Ascending aorta (tissue), 2 donors: ENCODE measurements at regions not wholly inside any gene's neighbourhood (a gene's known extent, or its start where the extent isn't known, plus 50 kb on each side); places are given as distances from the start of the nearest gene placed in this dataset.

Experiments used
- DNase-seq, 2 donors: peaks; one replicate each; pipeline ENCODE4 v3.0.0-alpha.2; 2019; ENCODE audit warnings: low spot score in 2 of 2
- H3K27ac ChIP-seq, 2 donors: fragments of 200-600 bp; sonication (generic); one replicate each; pipeline ENCODE4 v1.5.1; 2016 to 2017; ENCODE audit warnings: mild to moderate bottlenecking in 1 of 2
- H3K27me3 ChIP-seq: fragments of 200-600 bp; sonication (generic); one replicate; pipeline ENCODE4 v1.5.1; 2017
- H3K36me3 ChIP-seq, 2 donors: fragments of 200-600 bp; sonication (generic); one replicate each; pipeline ENCODE4 v1.5.1; 2016
- H3K4me1 ChIP-seq, 2 donors: fragments of 200-600 bp; sonication (generic); one replicate each; pipeline ENCODE4 v1.5.1; 2016 to 2017; ENCODE audit warnings: mild to moderate bottlenecking in 1 of 2
- H3K4me3 ChIP-seq, 2 donors: fragments of 200-600 bp; sonication (generic); one replicate each; pipeline ENCODE4 v1.5.1; 2016 to 2017; ENCODE audit warnings: mild to moderate bottlenecking in 1 of 2
- H3K9me3 ChIP-seq, 2 donors: fragments of 200-600 bp; sonication (generic); one replicate each; pipeline ENCODE4 v1.5.1; 2016
- CTCF ChIP-seq, 3 experiments: fragments of 200-600 bp in 2 of 3; fragments of 450-650 bp in 1 of 3; sonication (generic) in 2 of 3; IDR thresholded peaks; one replicate each; pipeline ENCODE4 v1.5.1; 2016 to 2019; ENCODE audit warnings: antibody characterized with exemption in 3 of 3, mild to moderate bottlenecking in 1 of 3, moderate library complexity in 1 of 3
- intact Hi-C: fragments of 100-400 bp; cut with DNase I; formaldehyde crosslinking; loops from one replicate; pipeline ENCODE4 v1.15.1; 2023

- no peaks in the 10 kb centered on the region for H3K27me3 ChIP-seq
- no peak overlapping the region for H3K27ac ChIP-seq
- H3K36me3 ChIP-seq = no peaks in the 10 kb centered on the region
- H3K9me3 ChIP-seq = no peaks in the 10 kb centered on the region
- intact Hi-C loops = no loop called here
- no peaks in the 10 kb centered on the region for H3K4me1 ChIP-seq
- H3K4me3 ChIP-seq = no peak overlapping the region
- no peak for DNase-seq
- TF ChIP-seq CTCF (IDR thresholded peaks at IDR 0.05) = no peak
These were observed 1105.1 kb downstream of the OLFM4 start for GRCh38 chr13:54133746-54134145.

GRCh38 chr13:54144828-54145227 is 1116.2 kb downstream of the OLFM4 start:
- Histone ChIP-seq H3K4me3 (no peak overlapping the region), H3K9me3 (no peaks in the 10 kb centered on the region), H3K27ac (no peak overlapping the region), H3K36me3 (no peaks in the 10 kb centered on the region), H3K27me3 (no peaks in the 10 kb centered on the region), H3K4me1 (no peaks in the 10 kb centered on the region)
- TF ChIP-seq CTCF (IDR thresholded peaks at IDR 0.05) = no peak
- DNase-seq = no peak
- intact Hi-C loops = no loop called here

- no peak overlapping the region for H3K27ac ChIP-seq
- no peaks in the 10 kb centered on the region for H3K36me3 ChIP-seq
- H3K4me1 ChIP-seq = no peaks in the 10 kb centered on the region
- intact Hi-C loops = no loop called here
- DNase-seq = no peak
- TF ChIP-seq CTCF (IDR thresholded peaks at IDR 0.05) = no peak
- H3K27me3 ChIP-seq = no peaks in the 10 kb centered on the region
- H3K9me3 ChIP-seq = no peaks in the 10 kb centered on the region
- no peak overlapping the region for H3K4me3 ChIP-seq
These were observed 1122.2 kb downstream of the OLFM4 start for GRCh38 chr13:54150851-54151250.

GRCh38 chr13:54162069-54162468 is 1133.5 kb downstream of the OLFM4 start:
- TF ChIP-seq CTCF (IDR thresholded peaks at IDR 0.05) = no peak
- H3K36me3 ChIP-seq = no peaks in the 10 kb centered on the region
- intact Hi-C loops = no loop called here

GRCh38 chr13:54165581-54166215 is 1137.1 kb downstream of the OLFM4 start:
- Histone ChIP-seq H3K9me3 (no peaks in the 10 kb centered on the region), H3K4me1 (no peaks in the 10 kb centered on the region), H3K4me3 (no peak overlapping the region), H3K36me3 (no peaks in the 10 kb centered on the region), H3K27me3 (no peaks in the 10 kb centered on the region), H3K27ac (no peak overlapping the region)
- intact Hi-C loops = no loop called here
- no peak for TF ChIP-seq CTCF (IDR thresholded peaks at IDR 0.05)
- no peak for DNase-seq

More at GRCh38 chr13:54162069-54162468, 1133.5 kb downstream of the OLFM4 start:
- Histone ChIP-seq H3K4me1 (no peaks in the 10 kb centered on the region), H3K27ac (no peak overlapping the region), H3K4me3 (no peak overlapping the region), H3K9me3 (no peaks in the 10 kb centered on the region), H3K27me3 (no peaks in the 10 kb centered on the region)
- DNase-seq = no peak

GRCh38 chr13:54173996-54174395 is 1145.4 kb downstream of the OLFM4 start:
- Histone ChIP-seq H3K27me3 (no peaks in the 10 kb centered on the region), H3K36me3 (no peaks in the 10 kb centered on the region), H3K27ac (no peak overlapping the region), H3K4me1 (no peaks in the 10 kb centered on the region), H3K9me3 (no peaks in the 10 kb centered on the region), H3K4me3 (no peak overlapping the region)
- no peak for TF ChIP-seq CTCF (IDR thresholded peaks at IDR 0.05)
- no peak for DNase-seq
- intact Hi-C loops = no loop called here
